CD4-positive, alpha-beta T cell treated with Interferon alpha-2 for 1 hour (primary cell): ENCODE measurements at regions not wholly inside any gene's neighbourhood (a gene's known extent, or its start where the extent isn't known, plus 50 kb on each side); places are given as distances from the start of the nearest gene placed in this dataset.
"Not testable (repeated sequence)": the region's sequence is repeated elsewhere in the genome, so short reads cannot be mapped to it uniquely, and the experiment has no call there.

Source experiments
- DNase-seq, 2 donors: peaks; one replicate each; pipeline ENCODE4 v3.0.0-alpha.2; 2020 to 2022

- no peak for DNase-seq
Observed at GRCh38 chr9:135173066-135173465, 85.6 kb downstream of the OLFM1 start.

- no peak for DNase-seq
Observed at GRCh38 chr9:135174248-135174647, 86.8 kb downstream of the OLFM1 start.

DNA sequence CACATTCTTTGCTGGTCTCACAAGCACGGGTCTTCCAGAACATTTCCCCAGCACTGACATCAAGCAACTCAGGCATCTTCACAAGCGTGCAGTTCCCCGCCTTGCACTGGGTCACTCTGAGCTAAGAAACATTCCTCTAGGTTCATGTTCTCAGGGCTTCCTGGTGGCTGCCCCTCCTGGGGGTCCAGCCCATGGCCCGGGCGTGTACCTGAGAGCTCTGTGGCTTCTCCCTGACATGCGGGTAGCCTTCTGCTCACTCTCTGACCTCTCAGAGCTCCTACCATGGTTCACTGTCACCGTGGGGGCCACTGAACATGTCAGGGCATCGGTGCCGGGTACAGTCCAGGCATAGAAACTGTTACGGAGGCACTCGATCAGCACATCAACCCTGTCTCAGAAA, 87.5 kb downstream of the OLFM1 start:
- no peak for DNase-seq

- DNase-seq = no peak
Observed at GRCh38 chr9:135176284-135176683, 88.8 kb downstream of the OLFM1 start.

DNA sequence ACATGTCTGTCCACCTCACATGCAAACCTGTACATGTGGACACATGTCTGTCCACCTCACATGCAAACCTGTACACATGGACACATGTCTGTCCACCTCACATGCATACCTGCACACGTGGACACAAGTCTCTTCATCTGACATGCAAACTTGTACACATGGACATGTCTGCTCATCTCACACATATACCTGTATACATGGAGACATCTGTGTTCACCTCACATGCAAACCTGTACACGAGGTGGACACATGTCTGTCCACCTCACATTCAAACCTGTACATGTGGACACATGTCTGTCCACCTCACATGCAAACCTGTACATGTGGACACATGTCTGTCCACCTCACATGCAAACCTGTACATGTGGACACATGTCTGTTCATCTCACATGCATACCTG, 90.1 kb downstream of the OLFM1 start:
- not testable (repeated sequence) for DNase-seq

DNA sequence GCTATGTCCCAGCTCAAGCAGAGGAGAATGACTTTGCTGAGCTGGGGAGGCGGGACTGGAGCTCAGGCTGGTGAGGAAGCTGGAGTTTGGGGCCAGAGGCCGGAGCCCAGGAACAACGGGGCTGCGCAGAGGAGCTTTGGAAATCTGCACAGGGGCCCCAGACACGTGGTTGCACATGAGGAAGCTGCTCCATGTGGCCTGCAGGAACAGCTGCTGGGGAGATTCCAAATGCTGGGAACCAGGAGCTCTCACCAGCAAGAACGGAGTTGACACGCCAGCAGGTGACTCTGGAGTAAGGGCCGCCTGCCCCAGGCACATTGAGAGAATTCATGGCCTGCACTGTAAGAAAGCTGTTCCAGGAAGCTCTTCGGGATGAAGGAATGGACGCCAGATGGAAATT, 91.0 kb downstream of the OLFM1 start:
- no peak for DNase-seq

GRCh38 chr9:135179041-135179440, 91.6 kb downstream of the OLFM1 start:
- DNase-seq = no peak

GRCh38 chr9:135179976-135180375, 92.5 kb downstream of the OLFM1 start:
- no peak for DNase-seq

GRCh38 chr9:135180586-135180985, 93.1 kb downstream of the OLFM1 start:
- no peak for DNase-seq

- DNase-seq = no peak
Observed at GRCh38 chr9:135181336-135181735, 93.9 kb downstream of the OLFM1 start.

DNA sequence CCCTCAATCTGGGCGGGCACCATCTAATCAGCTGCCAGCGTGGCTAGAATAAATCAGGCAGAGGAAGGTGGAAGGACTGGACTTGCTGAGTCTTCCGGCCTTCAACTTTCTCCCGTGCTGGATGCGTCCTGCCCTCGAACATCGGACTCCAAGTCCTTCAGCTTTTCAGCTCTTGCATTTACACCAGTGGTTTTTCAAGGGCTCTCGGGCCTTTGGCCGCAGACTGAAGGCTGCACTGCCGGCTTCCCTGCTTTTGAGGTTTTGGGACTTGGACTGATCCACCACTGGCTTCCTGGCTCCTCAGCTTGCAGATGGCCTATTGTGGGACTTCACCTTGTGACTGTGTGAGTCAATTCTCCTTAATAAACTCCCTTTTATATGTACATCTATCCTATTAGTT, 94.4 kb downstream of the OLFM1 start:
- DNase-seq = not testable (repeated sequence)

DNA sequence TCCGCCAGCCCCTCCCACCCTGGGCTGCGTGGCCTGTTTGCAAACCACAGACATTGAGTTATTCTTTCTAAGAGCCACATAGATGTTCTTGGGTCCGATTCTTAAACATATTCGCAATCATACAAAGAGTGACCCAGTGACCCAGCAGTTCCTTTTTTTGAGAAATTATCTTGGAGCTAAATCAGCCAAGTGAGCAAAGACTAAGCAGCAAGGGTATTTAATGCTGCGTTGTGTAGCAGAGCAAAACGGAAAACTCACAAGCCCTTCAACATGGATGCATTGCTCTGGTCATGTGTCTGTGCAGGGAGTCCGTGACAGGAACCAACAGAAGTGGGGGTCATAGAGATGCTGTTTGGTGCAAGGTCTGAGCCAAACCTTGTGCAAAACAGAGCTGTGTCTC, 95.6 kb downstream of the OLFM1 start:
- no peak for DNase-seq

- no peak for DNase-seq
Observed at GRCh38 chr9:135183528-135184180, 96.2 kb downstream of the OLFM1 start.

DNA sequence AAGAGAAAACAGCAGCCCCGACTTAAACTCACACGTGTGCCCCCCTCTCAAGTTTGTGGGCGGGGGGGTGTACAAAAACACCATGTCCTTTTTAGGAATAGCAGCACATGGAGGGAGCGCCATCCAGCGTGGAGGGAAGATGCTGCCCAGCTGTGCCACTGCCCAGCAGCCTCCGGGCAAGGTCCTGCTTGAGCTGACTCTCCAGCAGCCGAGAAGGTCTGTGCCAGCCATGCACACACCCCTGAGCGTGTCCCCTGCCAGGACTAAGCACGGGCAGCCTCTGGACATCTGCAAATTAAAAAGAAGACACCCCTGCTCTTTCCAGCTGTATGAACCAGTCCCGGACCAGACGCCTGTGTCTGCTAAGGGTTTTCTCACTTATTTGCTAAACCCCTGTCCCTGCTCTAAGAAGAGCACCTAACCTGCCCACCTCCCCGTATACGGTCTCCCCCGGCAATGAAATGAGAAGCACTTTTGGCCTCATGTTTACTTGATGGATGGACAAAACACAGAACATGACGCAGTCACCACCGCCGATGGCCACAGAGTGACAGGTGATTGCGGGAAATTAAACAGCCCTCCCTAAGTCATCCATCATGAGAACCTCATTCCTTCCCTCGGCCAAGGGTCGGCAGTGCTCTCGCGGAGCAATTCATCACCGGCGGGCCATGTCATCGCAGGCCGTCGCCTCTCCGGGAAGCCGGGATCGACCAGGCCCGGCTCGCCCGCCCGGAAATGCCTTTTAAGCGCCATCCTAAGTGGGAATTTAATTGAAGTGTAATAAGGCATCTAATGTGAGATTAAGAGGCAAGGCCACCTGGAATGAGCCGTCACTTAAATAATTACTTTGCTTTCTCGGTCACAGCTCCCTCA, 96.9 kb downstream of the OLFM1 start:
- no peak for DNase-seq

GRCh38 chr9:135185060-135185459, 97.6 kb downstream of the OLFM1 start:
- DNase-seq = no peak

DNA sequence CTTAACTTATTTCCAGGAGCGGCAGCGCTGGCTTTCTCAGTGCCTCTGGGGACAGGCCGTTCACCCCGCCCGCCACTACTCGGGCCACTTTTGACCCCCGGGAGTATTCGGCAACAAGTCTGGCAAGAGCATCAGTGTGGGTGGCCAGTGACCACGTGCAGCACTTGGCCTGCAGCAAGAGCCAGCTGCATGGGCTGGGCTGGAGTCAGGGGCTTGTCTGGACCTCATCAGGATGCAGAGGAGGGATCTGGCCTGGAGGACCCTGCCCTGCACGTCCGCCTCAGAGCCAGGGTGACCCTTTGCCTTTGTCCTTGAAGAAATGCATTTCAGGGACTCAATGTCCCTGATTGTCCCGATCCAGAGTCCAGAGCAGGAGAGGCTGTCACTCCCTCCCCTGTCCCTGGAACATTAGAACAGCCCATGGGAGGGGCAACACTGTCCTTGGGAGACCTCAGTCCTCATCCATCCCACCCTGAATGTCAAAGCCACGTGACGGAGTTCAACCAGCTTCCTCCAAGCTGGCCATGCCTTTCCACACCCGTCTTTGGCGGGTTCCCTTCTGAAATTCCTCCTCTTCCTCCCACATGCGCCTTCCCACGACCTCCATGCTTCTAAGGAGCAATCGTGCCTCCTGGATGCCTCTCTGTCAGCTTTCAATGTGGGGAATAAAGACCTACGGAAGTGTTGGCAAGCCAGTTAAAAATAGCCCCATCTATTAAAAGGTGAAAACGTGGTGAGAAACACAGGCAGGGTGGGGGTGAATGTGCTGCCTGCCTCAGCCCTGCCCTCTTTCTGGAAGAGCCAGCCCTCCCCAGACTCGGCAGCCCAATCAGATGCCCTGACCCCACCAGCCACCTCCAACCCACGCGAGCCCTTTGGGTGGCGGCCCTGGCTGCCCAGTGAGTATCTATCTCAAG, 99.0 kb downstream of the OLFM1 start:
- DNase-seq = no peak

- DNase-seq = no peak
Observed at GRCh38 chr9:135187365-135187764, 99.9 kb downstream of the OLFM1 start.

DNA sequence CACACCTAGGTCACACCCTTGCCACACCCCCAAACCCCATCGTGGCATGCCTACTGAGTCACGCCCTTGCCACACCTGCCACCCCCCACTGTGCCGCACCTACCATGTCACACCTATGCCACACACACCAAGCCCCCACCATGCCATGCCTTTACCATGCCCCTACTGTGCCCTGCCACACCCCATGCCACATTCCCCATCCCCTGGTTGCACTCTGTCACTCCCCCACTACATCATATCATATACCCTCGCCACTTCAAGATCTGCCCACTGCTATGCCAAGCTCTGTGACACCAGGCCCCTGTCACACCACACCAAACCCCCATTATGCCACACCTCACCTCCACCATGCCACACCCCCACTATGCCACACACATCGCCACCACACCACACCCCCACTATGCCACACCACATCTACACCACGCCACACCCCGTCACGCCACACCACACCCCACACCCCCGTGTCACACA, 101.2 kb downstream of the OLFM1 start:
- DNase-seq = no peak

GRCh38 chr9:135189497-135189896, 102.0 kb downstream of the OLFM1 start:
- no peak for DNase-seq

- DNase-seq = no peak
Observed at GRCh38 chr9:135190789-135191577, 103.5 kb downstream of the OLFM1 start.

GRCh38 chr9:135192686-135193085, 105.2 kb downstream of the OLFM1 start:
- DNase-seq = no peak

- DNase-seq = not testable (repeated sequence)
Observed at GRCh38 chr9:135195975-135196374, 108.5 kb downstream of the OLFM1 start.
